ENCODE measurements at regions not wholly inside any gene's neighbourhood (a gene's known extent, or its start where the extent isn't known, plus 50 kb on each side); places are given as distances from the start of the nearest gene placed in this dataset.

GRCh38 chr5:173450188-173450587, 122.0 kb upstream of the STC2 start:
- Histone ChIP-seq H3K9me2 (replicated peaks; ENCODE audit: insufficient read depth, low read length) (no peaks in the 10 kb centered on the region), H3K9me3 (ENCODE audit: insufficient read depth, low read length) (no peaks in the 10 kb centered on the region), H3K36me3 (ENCODE audit: low read length) (no peaks in the 10 kb centered on the region), H3K27me3 (ENCODE audit: low read length) (no peaks in the 10 kb centered on the region), H3K4me3 (ENCODE audit: insufficient read depth, low read length, poor library complexity, severe bottlenecking) (no peak overlapping the region), H3K27ac (ENCODE audit: low read depth, low read length) (no peak overlapping the region), H3K9ac (ENCODE audit: low read length) (no peak overlapping the region), H3K4me2 (ENCODE audit: low read depth, low read length, poor library complexity, severe bottlenecking) (no peak overlapping the region), H4K20me1 (ENCODE audit: low read depth, low read length) (no peaks in the 10 kb centered on the region), H2AFZ (ENCODE audit: low read depth, low read length, severe bottlenecking) (no peak overlapping the region), H3K79me2 (ENCODE audit: insufficient read depth, low read length) (no peaks in the 10 kb centered on the region), H3F3A (ENCODE audit: insufficient read depth) (no peaks in the 10 kb centered on the region)
- TF ChIP-seq EZH2phosphoT487 (conservative IDR thresholded peaks at IDR 0.05; ENCODE audit: low read length) (no peak), CTCF (IDR thresholded peaks at IDR 0.05; ENCODE audit: insufficient read depth, low read length, poor library complexity, severe bottlenecking) (no peak)

GRCh38 chr5:173448856-173449255, 120.6 kb upstream of the STC2 start:
- H3F3A ChIP-seq (ENCODE audit: insufficient read depth): no peaks in the 10 kb centered on the region
- no peaks in the 10 kb centered on the region for H3K36me3 ChIP-seq (ENCODE audit: low read length)
- TF ChIP-seq CTCF (IDR thresholded peaks at IDR 0.05; ENCODE audit: insufficient read depth, low read length, poor library complexity, severe bottlenecking): no peak
- no peak for TF ChIP-seq EZH2phosphoT487 (conservative IDR thresholded peaks at IDR 0.05; ENCODE audit: low read length)
- no peak overlapping the region for H3K4me2 ChIP-seq (ENCODE audit: low read depth, low read length, poor library complexity, severe bottlenecking)
- H4K20me1 ChIP-seq (ENCODE audit: low read depth, low read length): no peaks in the 10 kb centered on the region
- H3K4me3 ChIP-seq (ENCODE audit: insufficient read depth, low read length, poor library complexity, severe bottlenecking): no peak overlapping the region
- H3K9me3 ChIP-seq (ENCODE audit: insufficient read depth, low read length): no peaks in the 10 kb centered on the region
- no peaks in the 10 kb centered on the region for H3K27me3 ChIP-seq (ENCODE audit: low read length)
- H3K9ac ChIP-seq (ENCODE audit: low read length): no peak overlapping the region
- H3K27ac ChIP-seq (ENCODE audit: low read depth, low read length): no peak overlapping the region
- H3K79me2 ChIP-seq (ENCODE audit: insufficient read depth, low read length): no peaks in the 10 kb centered on the region
- no peaks in the 10 kb centered on the region for H3K9me2 ChIP-seq (replicated peaks; ENCODE audit: insufficient read depth, low read length)
- H2AFZ ChIP-seq (ENCODE audit: low read depth, low read length, severe bottlenecking): no peak overlapping the region

DNA sequence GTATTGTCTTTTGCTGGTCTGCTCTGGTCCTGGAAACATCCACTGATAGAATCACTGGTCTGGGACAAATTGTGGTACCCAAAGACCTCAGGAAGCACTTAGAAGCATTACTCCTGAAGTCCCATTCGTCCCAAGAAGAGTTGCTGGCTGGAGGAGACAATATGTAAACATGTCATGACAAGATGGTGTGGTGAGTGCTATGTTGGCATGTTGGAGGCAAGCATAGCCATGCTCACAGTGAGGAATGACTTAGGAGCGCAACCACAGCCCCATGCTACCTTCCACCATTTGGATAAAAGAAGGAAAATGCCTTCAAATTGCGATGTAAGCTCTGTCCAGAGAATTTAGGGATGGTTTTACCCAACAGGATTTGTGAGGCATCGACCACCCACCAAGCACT, 115.8 kb upstream of the STC2 start:
- no peaks in the 10 kb centered on the region for H4K20me1 ChIP-seq (ENCODE audit: low read depth, low read length)
- no peak overlapping the region for H3K4me2 ChIP-seq (ENCODE audit: low read depth, low read length, poor library complexity, severe bottlenecking)
- no peak overlapping the region for H3K4me3 ChIP-seq (ENCODE audit: insufficient read depth, low read length, poor library complexity, severe bottlenecking)
- TF ChIP-seq CTCF (IDR thresholded peaks at IDR 0.05; ENCODE audit: insufficient read depth, low read length, poor library complexity, severe bottlenecking): no peak
- no peak for TF ChIP-seq EZH2phosphoT487 (conservative IDR thresholded peaks at IDR 0.05; ENCODE audit: low read length)
- H2AFZ ChIP-seq (ENCODE audit: low read depth, low read length, severe bottlenecking): no peak overlapping the region
- no peak overlapping the region for H3K9ac ChIP-seq (ENCODE audit: low read length)
- no peaks in the 10 kb centered on the region for H3K36me3 ChIP-seq (ENCODE audit: low read length)
- H3K9me3 ChIP-seq (ENCODE audit: insufficient read depth, low read length): no peaks in the 10 kb centered on the region
- H3K9me2 ChIP-seq (replicated peaks; ENCODE audit: insufficient read depth, low read length): no peaks in the 10 kb centered on the region
- no peak overlapping the region for H3K27ac ChIP-seq (ENCODE audit: low read depth, low read length)
- H3K79me2 ChIP-seq (ENCODE audit: insufficient read depth, low read length): no peaks in the 10 kb centered on the region
- H3K27me3 ChIP-seq (ENCODE audit: low read length): no peaks in the 10 kb centered on the region
- no peaks in the 10 kb centered on the region for H3F3A ChIP-seq (ENCODE audit: insufficient read depth)

Data from SU-DHL-6 (cell line).